ENCODE measurements at regions not wholly inside any gene's neighbourhood (a gene's known extent, or its start where the extent isn't known, plus 50 kb on each side); places are given as distances from the start of the nearest gene placed in this dataset.

DNA sequence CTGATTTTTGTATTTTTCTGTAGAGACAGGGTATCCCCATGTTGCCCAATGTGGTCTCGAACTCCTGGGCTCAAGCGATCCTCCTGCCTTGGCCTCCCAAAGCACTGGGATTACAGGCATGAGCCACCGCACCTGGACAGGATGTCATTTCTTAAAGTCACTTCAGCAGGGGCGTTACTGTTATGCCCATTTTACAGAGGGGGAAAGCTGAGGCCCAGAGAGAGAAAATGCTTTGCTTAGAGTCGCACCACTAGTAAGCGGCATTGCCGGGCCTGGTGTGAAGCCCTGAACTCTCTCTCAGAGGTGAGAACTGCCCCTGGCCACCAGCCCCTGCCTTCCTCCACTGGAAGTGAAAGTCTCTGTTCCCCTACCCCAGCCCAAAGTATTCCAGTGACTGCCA is 207.0 kb downstream of the PHETA1 start:
- TF ChIP-seq, protein P1, sequence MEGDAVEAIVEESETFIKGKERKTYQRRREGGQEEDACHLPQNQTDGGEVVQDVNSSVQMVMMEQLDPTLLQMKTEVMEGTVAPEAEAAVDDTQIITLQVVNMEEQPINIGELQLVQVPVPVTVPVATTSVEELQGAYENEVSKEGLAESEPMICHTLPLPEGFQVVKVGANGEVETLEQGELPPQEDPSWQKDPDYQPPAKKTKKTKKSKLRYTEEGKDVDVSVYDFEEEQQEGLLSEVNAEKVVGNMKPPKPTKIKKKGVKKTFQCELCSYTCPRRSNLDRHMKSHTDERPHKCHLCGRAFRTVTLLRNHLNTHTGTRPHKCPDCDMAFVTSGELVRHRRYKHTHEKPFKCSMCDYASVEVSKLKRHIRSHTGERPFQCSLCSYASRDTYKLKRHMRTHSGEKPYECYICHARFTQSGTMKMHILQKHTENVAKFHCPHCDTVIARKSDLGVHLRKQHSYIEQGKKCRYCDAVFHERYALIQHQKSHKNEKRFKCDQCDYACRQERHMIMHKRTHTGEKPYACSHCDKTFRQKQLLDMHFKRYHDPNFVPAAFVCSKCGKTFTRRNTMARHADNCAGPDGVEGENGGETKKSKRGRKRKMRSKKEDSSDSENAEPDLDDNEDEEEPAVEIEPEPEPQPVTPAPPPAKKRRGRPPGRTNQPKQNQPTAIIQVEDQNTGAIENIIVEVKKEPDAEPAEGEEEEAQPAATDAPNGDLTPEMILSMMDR (IDR thresholded peaks at IDR 0.05) = no peak
- TF ChIP-seq POLR2AphosphoS5 (IDR thresholded peaks at IDR 0.05) (no peak), POLR2A (IDR thresholded peaks at IDR 0.05) (no peak)
